ENCODE measurements at regions not wholly inside any gene's neighbourhood (a gene's known extent, or its start where the extent isn't known, plus 50 kb on each side); places are given as distances from the start of the nearest gene placed in this dataset.

DNA sequence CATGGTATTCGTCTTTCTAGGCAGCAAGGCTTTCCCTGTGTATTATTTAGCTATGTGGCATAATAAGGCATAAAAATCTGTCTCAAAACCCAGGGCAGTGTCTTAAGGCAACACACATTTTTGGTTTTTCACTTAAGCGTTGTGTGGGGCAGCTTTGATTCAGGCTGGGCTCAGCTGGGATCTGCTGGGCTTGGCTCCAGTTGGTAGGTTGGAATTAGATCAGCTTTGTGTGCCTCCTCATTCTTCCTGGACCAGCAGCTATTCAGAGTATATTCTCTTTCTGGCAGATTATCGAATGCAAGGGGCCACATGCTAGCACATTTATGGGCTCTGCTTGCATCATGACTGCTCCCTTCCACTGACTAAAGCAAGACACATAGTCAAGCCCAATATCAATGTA lies 487.9 kb downstream of the RFPL4B start:
- intact Hi-C loops (cut with DNase I) = no loop called here

DNA sequence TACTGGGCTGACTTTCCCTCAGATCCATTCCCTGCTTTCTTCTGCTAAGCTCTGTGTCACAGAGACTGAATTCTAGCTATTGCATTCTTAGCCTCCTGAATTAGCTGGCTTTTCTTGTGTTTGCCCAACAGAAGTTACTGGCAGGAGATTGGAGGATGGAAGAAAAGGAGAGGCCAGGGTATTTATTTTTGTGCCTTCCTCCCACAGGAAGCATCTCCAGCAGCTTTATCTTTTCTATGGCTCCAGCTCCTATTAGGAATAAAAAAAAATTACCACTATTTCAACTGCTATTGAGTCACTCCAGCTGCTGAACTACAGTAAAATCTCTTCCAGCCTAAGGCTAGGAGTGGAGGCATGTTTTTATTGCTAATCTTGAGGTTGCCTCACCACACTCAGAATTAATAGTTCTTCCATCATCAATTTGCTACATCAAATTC lies 492.4 kb downstream of the RFPL4B start:
- no peaks in the 10 kb centered on the region for H3K9me3 ChIP-seq
- no peak overlapping the region for H3K27ac ChIP-seq (replicated peaks in 1 of 4)
- no peak for DNase-seq (ENCODE audit: extremely low spot score)
- no peaks in the 10 kb centered on the region for H3K27me3 ChIP-seq
- TF ChIP-seq EP300 (IDR thresholded peaks at IDR 0.05) (no peak), POLR2A (IDR thresholded peaks at IDR 0.05; ENCODE audit: low read depth) (no peak), POLR2AphosphoS5 (IDR thresholded peaks at IDR 0.05) (no peak)
- TF ChIP-seq, protein P1, sequence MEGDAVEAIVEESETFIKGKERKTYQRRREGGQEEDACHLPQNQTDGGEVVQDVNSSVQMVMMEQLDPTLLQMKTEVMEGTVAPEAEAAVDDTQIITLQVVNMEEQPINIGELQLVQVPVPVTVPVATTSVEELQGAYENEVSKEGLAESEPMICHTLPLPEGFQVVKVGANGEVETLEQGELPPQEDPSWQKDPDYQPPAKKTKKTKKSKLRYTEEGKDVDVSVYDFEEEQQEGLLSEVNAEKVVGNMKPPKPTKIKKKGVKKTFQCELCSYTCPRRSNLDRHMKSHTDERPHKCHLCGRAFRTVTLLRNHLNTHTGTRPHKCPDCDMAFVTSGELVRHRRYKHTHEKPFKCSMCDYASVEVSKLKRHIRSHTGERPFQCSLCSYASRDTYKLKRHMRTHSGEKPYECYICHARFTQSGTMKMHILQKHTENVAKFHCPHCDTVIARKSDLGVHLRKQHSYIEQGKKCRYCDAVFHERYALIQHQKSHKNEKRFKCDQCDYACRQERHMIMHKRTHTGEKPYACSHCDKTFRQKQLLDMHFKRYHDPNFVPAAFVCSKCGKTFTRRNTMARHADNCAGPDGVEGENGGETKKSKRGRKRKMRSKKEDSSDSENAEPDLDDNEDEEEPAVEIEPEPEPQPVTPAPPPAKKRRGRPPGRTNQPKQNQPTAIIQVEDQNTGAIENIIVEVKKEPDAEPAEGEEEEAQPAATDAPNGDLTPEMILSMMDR (IDR thresholded peaks at IDR 0.05) = no peak
- H3K4me3 ChIP-seq = no peak overlapping the region
- no peaks in the 10 kb centered on the region for H3K4me1 ChIP-seq
- intact Hi-C loops (cut with DNase I) = no loop called here
- H3K36me3 ChIP-seq = no peaks in the 10 kb centered on the region

More for the DNA sequence above, 487.9 kb downstream of the RFPL4B start:
- Histone ChIP-seq H3K27ac (replicated peaks in 1 of 4) (no peak overlapping the region), H3K36me3 (no peaks in the 10 kb centered on the region), H3K27me3 (no peaks in the 10 kb centered on the region), H3K4me1 (no peaks in the 10 kb centered on the region), H3K4me3 (no peak overlapping the region), H3K9me3 (no peaks in the 10 kb centered on the region)
- TF ChIP-seq POLR2A (IDR thresholded peaks at IDR 0.05; ENCODE audit: low read depth) (no peak), POLR2AphosphoS5 (IDR thresholded peaks at IDR 0.05) (no peak), EP300 (IDR thresholded peaks at IDR 0.05) (no peak)
- TF ChIP-seq, protein P1 (IDR thresholded peaks at IDR 0.05) = no peak
- no peak for DNase-seq (ENCODE audit: extremely low spot score)
- WGBS = 96% methylated on average over 3 of the region's 3 CpGs

DNA sequence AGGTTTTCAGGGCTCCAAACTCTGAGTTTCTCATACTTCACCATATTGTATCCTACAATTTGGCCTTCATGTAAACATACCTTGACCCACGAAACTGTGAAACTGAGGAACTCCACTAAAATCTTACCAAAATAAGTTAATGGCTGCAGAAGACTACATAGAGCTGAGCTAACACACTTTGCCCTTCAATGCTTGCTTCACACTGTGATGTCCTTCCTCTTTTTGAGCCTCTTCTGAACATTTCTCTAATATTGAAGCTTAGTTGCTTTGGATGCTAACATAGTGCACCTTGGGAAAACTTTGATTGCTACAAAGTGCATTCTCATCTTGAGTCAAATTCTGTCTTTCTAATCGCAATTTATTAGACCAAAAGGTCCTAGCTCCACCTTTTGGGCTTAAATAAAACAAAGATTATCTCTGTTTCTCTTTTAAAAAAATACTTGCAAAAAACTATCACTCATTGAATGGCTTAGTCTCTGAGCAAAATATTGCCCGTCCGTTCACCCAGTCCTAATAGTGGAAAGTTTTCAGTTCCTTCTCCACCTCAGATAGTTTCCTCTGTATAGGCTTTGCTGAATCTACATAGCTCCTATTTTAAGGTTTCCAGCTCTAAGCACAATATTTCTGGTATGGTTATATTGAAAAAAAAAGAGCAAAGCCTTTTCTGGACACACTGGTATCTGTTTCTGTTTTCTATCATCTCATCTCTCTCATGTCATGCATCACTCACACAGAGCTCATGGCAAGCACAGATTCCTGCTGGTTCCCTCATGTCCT lies 494.6 kb downstream of the RFPL4B start:
- no peaks in the 10 kb centered on the region for H3K9me3 ChIP-seq
- no peak overlapping the region for H3K4me3 ChIP-seq
- H3K27me3 ChIP-seq = no peaks in the 10 kb centered on the region
- H3K27ac ChIP-seq (replicated peaks in 1 of 4) = no peak overlapping the region
- 92% methylated on average over 4 of the region's 4 CpGs for WGBS
- no peak for TF ChIP-seq EP300 (IDR thresholded peaks at IDR 0.05)
- no peak for TF ChIP-seq POLR2A (IDR thresholded peaks at IDR 0.05; ENCODE audit: low read depth)
- no peak for TF ChIP-seq POLR2AphosphoS5 (IDR thresholded peaks at IDR 0.05)
- TF ChIP-seq, protein P1 (IDR thresholded peaks at IDR 0.05) = no peak
- no peaks in the 10 kb centered on the region for H3K4me1 ChIP-seq
- intact Hi-C loops (cut with DNase I) = no loop called here
- no peak for DNase-seq (ENCODE audit: extremely low spot score)
- H3K36me3 ChIP-seq = no peaks in the 10 kb centered on the region

DNA sequence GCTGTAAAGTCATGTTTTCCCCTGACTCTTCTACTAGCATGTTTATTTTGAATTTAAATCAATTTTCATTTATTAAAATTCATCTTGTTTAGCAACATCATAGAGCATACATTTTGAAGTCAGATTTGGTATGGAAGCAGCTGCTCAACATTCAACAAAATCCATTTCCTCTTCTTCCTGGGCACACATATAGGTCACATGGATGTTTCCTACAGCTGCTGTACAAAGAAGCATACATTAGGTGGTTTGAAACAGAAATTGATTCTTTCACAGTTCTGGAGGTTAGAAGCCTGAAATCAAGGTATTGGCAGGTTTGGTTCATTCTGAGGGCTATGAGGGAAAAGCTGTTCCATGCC lies 495.2 kb downstream of the RFPL4B start:
- Histone ChIP-seq H3K36me3 (no peaks in the 10 kb centered on the region), H3K27me3 (no peaks in the 10 kb centered on the region), H3K4me3 (no peak overlapping the region), H3K9me3 (no peaks in the 10 kb centered on the region), H3K27ac (replicated peaks in 1 of 4) (no peak overlapping the region), H3K4me1 (no peaks in the 10 kb centered on the region)
- no peak for DNase-seq (ENCODE audit: extremely low spot score)
- TF ChIP-seq POLR2AphosphoS5 (IDR thresholded peaks at IDR 0.05) (no peak), EP300 (IDR thresholded peaks at IDR 0.05) (no peak)
- intact Hi-C loops (cut with DNase I) = no loop called here

DNA sequence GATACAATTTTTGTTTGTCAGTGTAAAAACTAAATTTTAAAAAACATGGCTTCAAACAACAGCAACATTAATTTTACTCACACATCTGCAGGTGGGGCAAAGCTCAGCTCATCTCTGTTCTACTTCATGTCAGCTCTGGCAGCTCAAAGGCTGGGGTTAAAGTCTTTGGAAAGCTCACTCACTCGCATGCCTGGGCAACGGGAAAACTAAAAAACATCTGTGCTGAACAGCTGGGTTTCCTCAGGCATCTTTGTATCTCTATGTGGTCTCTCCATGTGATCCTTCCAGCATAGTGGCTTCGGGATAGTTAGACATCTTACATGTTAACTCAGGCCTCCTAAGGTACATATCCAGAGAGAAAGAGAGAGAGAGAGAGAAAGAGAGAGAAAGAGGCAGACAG lies 499.6 kb downstream of the RFPL4B start:
- 65% methylated on average over 3 of the region's 3 CpGs for WGBS

More for the DNA sequence above, 499.6 kb downstream of the RFPL4B start:
- Histone ChIP-seq H3K4me3 (no peak overlapping the region), H3K27ac (replicated peaks in 1 of 4) (no peak overlapping the region), H3K4me1 (no peaks in the 10 kb centered on the region), H3K36me3 (no peaks in the 10 kb centered on the region), H3K27me3 (no peaks in the 10 kb centered on the region), H3K9me3 (no peaks in the 10 kb centered on the region)
- TF ChIP-seq POLR2A (IDR thresholded peaks at IDR 0.05; ENCODE audit: low read depth) (no peak), EP300 (IDR thresholded peaks at IDR 0.05) (no peak), POLR2AphosphoS5 (IDR thresholded peaks at IDR 0.05) (no peak)
- TF ChIP-seq, protein P1 (IDR thresholded peaks at IDR 0.05) = no peak
- DNase-seq (ENCODE audit: extremely low spot score) = no peak
- intact Hi-C loops (cut with DNase I) = no loop called here
